Dendritic cell treated with granulocyte-macrophage colony-stimulating factor and Interleukin-4, amounts not matched to agents 40 ng/mL and 50 ng/mL, for 4 days (primary cell): ENCODE measurements at regions not wholly inside any gene's neighbourhood (a gene's known extent, or its start where the extent isn't known, plus 50 kb on each side); places are given as distances from the start of the nearest gene placed in this dataset.

ENCODE experiments used
- H3K27ac Mint-ChIP-seq: one replicate; pipeline ENCODE4 v1.8.0; 2022; ENCODE audit warnings: mild to moderate bottlenecking, mixed read lengths
- H3K27me3 Mint-ChIP-seq: one replicate; pipeline ENCODE4 v1.8.0; 2022; ENCODE audit warnings: mild to moderate bottlenecking, mixed read lengths
- H3K36me3 Mint-ChIP-seq: one replicate; pipeline ENCODE4 v1.8.0; 2022; ENCODE audit warnings: low read depth, mixed read lengths
- H3K4me1 Mint-ChIP-seq: one replicate; pipeline ENCODE4 v1.8.0; 2022; ENCODE audit warnings: low read depth, mixed read lengths
- H3K4me3 Mint-ChIP-seq: one replicate; pipeline ENCODE4 v1.8.0; 2022; ENCODE audit warnings: mild to moderate bottlenecking, moderate library complexity, mixed read lengths
- H3K9me3 Mint-ChIP-seq: one replicate; pipeline ENCODE4 v1.8.0; 2022; ENCODE audit warnings: mixed read lengths
- intact Hi-C: fragments of 100-400 bp; cut with micrococcal nuclease; formaldehyde crosslinking; loops from one replicate; pipeline ENCODE4 v1.15.0; 2022

DNA sequence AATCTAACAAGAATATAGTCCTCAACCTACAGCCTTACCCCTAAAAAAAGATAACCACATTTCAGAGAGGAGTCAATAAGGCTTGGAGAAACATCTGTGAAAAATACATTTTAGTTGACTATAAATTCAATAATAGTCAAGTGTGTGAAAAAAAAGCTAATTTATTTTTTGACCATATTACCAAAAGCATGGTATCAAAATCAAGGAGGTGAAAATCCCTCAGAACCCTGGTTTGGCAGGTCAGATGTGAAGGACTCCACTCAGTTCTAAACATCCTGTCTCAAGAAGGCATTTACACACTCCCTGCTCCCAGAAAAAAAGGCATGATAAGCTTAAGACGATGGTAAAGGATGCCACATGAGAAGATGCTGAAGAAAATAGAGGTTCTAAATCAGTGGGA lies 745.1 kb upstream of the TENM3 start:
- Mint-ChIP-seq H3K27me3 (no peaks in the 10 kb centered on the region), H3K36me3 (no peaks in the 10 kb centered on the region), H3K4me3 (no peak overlapping the region), H3K4me1 (no peaks in the 10 kb centered on the region), H3K27ac (no peak overlapping the region), H3K9me3 (no peaks in the 10 kb centered on the region)
- intact Hi-C loops: no loop called here

GRCh38 chr4:181502611-181503010 lies 740.6 kb upstream of the TENM3 start:
- Mint-ChIP-seq H3K27me3 (no peaks in the 10 kb centered on the region), H3K4me1 (no peaks in the 10 kb centered on the region), H3K36me3 (no peaks in the 10 kb centered on the region), H3K9me3 (no peaks in the 10 kb centered on the region), H3K4me3 (no peak overlapping the region), H3K27ac (no peak overlapping the region)
- intact Hi-C loops: no loop called here

DNA sequence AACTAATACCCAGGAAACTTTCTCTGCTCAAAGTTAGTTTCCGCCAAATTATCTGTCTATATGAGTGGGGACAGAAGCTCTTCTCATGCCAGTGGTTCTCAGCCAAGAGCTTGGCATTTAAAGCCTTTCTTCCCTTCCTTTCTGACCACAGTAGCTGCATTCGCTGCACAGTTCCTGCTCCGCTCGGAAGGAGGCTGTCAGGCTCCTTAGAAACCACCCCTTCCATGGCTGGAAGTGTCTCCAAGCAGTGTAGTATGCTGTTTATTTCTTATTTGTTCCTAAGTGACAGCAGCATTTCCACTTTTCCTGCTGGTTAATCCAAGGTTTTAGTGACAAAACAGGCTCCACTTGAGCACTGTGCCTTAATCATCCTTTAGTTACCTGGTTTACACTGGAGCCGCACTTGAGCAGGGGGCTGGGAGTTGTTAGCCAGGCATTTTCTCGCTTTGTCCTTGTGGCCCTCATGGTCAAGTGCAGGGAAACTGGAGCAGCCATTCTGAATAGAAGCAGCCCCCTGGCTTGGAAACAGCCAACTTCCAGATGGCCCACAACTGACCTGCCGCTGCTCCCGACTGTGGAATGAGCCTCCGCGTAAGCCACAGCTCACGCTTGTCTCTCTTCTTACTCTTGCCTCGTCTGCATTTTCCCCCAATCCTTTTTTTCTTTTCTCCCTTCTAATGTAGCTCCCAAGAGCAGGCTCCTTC lies 739.4 kb upstream of the TENM3 start:
- Mint-ChIP-seq H3K9me3 (no peaks in the 10 kb centered on the region), H3K27ac (no peak overlapping the region), H3K4me3 (no peak overlapping the region), H3K4me1 (no peaks in the 10 kb centered on the region), H3K27me3 (no peaks in the 10 kb centered on the region), H3K36me3 (no peaks in the 10 kb centered on the region)
- intact Hi-C loops: no loop called here

- Mint-ChIP-seq H3K9me3 (no peaks in the 10 kb centered on the region), H3K36me3 (no peaks in the 10 kb centered on the region), H3K27me3 (no peaks in the 10 kb centered on the region), H3K4me1 (no peaks in the 10 kb centered on the region), H3K4me3 (no peak overlapping the region), H3K27ac (no peak overlapping the region)
- intact Hi-C loops: no loop called here
These were observed 738.3 kb upstream of the TENM3 start for GRCh38 chr4:181504924-181505323.

DNA sequence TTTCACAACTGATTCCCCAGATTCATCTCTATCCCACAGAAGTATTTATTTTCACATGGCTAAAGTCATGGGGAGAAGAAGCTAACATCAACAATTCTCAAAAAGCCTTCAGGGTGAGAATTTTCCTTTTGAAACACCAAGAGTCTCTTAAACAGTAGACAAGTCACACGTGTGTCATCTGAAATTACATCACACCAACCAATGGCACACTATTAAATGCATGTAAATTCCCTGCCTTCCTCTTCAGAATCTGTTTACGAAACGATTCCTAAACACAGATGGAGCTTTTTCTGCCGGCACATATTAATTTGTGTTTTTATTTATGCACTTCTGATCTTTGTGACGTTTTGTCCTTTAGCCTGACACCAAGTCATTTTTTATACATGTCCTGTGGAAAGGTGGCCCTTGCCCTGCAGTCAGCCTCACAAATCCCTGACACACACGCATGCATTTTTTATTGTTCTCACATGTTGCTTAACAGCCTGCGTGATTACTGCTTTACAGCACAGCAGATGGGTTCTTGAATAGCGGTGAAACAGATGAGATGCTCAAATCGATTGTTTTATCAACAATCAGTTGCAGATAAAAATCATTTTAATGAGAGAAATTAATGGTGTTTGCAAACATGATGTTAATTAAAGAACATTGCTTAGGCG lies 735.9 kb upstream of the TENM3 start:
- no peaks in the 10 kb centered on the region for H3K4me1 Mint-ChIP-seq

DNA sequence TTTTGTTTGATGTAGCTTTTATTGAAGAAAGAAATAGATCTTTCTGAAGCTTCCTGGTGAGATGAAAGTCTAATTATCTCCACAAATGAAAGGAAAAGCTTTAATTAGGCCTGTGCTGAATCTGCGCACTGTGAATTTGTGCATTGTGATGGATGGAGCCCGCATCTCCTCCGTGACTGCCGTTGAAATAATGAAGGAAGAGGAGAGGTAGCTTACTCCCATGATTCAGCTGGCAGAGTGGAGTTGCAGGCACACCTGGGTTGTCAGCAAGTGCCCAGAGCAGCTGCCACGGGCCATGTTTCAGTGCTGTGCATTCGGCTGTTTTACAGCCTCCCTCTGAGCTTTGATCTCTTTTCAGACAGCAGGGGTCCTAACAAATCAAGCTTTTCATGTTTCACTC lies 735.3 kb upstream of the TENM3 start:
- Mint-ChIP-seq H3K36me3 (no peaks in the 10 kb centered on the region), H3K4me3 (no peak overlapping the region), H3K27ac (no peak overlapping the region), H3K4me1 (no peaks in the 10 kb centered on the region), H3K27me3 (no peaks in the 10 kb centered on the region), H3K9me3 (no peaks in the 10 kb centered on the region)
- intact Hi-C loops: no loop called here

More for the DNA sequence above, 735.9 kb upstream of the TENM3 start:
- Mint-ChIP-seq H3K27me3 (no peaks in the 10 kb centered on the region), H3K9me3 (no peaks in the 10 kb centered on the region), H3K36me3 (no peaks in the 10 kb centered on the region), H3K4me3 (no peak overlapping the region), H3K27ac (no peak overlapping the region)
- intact Hi-C loops: no loop called here

DNA sequence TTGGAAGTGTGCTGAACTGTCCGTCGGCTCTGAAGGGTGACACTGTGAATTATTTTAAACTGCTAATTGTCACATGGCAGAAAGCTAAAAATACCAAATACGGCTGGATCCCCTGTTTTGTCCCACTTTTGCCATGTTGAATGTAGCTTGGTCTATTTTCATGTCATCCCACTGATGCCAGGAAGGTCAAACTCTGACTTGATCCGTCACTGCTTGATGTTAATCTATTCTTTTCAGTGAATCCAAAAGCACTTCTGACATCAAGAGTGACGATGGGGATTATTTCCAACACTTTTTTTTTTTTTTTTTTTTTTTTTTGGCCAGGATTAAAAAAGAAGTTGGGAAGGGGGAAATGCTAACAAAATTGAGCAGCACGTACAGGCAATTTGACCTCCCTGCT lies 734.6 kb upstream of the TENM3 start:
- no peaks in the 10 kb centered on the region for H3K27me3 Mint-ChIP-seq
- no peak overlapping the region for H3K27ac Mint-ChIP-seq
- no peaks in the 10 kb centered on the region for H3K36me3 Mint-ChIP-seq
- no peaks in the 10 kb centered on the region for H3K9me3 Mint-ChIP-seq
- no peak overlapping the region for H3K4me3 Mint-ChIP-seq
- no peaks in the 10 kb centered on the region for H3K4me1 Mint-ChIP-seq
- intact Hi-C loops: no loop called here

DNA sequence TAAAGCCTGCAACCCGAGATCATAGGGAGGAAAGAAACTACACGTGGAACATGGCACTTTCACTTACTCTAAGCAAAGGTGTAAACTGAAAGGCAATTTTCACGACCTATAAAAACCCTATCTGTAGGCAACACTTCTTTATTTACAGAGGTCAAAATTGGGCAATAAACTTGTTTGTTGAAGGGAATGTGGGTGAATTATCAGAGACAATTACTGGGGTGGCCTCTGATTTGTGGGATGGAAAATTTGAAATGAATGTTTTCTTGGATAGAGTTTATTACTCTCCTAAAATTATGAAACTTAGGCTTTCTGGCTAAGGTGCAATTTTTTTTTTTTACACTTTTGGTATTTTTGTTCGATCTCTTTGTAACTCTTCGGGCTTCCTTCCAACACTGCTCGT lies 734.1 kb upstream of the TENM3 start:
- Mint-ChIP-seq H3K9me3 (no peaks in the 10 kb centered on the region), H3K27ac (no peak overlapping the region), H3K27me3 (no peaks in the 10 kb centered on the region), H3K36me3 (no peaks in the 10 kb centered on the region), H3K4me3 (no peak overlapping the region), H3K4me1 (no peaks in the 10 kb centered on the region)
- intact Hi-C loops: no loop called here

GRCh38 chr4:181517491-181517890 lies 725.7 kb upstream of the TENM3 start:
- Mint-ChIP-seq H3K27me3 (no peaks in the 10 kb centered on the region), H3K27ac (no peak overlapping the region), H3K36me3 (no peaks in the 10 kb centered on the region), H3K4me3 (no peak overlapping the region), H3K4me1 (no peaks in the 10 kb centered on the region), H3K9me3 (no peaks in the 10 kb centered on the region)
- intact Hi-C loops: no loop called here

- Mint-ChIP-seq H3K27ac (no peak overlapping the region), H3K4me3 (no peak overlapping the region), H3K9me3 (no peaks in the 10 kb centered on the region), H3K27me3 (no peaks in the 10 kb centered on the region), H3K36me3 (no peaks in the 10 kb centered on the region), H3K4me1 (no peaks in the 10 kb centered on the region)
- intact Hi-C loops: no loop called here
These were observed 722.4 kb upstream of the TENM3 start for GRCh38 chr4:181520790-181521189.

DNA sequence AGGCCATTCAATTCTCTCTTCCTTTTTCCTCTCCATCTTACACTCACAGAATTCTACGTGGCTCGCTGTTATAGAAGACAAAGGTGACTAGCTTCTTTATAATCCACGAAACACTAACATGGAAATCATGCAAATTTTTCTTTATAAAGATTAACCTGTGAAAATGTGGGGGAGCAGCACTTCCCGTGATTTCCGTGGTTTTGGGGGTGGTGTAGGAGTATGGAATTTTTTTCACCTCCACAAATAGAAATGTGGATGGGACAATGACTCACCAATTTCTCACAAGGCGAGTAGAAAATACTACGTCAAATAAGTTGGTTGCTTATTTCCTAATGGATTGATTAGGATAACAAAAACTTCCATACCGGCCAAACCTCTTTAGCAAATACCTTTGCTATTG lies 719.2 kb upstream of the TENM3 start:
- no peaks in the 10 kb centered on the region for H3K9me3 Mint-ChIP-seq
- no peaks in the 10 kb centered on the region for H3K36me3 Mint-ChIP-seq
- intact Hi-C loops: no loop called here
- H3K27me3 Mint-ChIP-seq: no peaks in the 10 kb centered on the region
- H3K4me1 Mint-ChIP-seq: no peaks in the 10 kb centered on the region
- no peak overlapping the region for H3K4me3 Mint-ChIP-seq
- no peak overlapping the region for H3K27ac Mint-ChIP-seq

DNA sequence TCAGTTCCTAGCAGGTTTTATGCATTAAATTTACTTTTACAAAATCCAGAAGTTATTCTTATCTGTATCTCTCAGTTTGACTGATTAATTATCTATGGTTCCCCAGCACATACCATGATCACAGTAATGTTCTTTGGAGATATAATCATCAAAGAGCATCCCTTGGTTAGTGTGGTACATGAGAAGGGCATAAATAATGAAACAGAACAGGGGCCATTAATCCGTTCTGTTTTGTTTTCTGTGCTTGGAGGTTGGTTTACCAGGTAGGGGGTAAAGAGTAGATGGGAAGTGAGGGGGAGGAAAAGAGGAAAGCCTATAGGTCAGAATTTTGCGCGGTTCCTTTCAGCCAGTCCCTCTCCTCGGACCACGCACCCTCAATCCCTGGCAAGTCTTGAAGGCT lies 718.7 kb upstream of the TENM3 start:
- Mint-ChIP-seq H3K9me3 (no peaks in the 10 kb centered on the region), H3K4me3 (no peak overlapping the region)
- intact Hi-C loops: no loop called here

DNA sequence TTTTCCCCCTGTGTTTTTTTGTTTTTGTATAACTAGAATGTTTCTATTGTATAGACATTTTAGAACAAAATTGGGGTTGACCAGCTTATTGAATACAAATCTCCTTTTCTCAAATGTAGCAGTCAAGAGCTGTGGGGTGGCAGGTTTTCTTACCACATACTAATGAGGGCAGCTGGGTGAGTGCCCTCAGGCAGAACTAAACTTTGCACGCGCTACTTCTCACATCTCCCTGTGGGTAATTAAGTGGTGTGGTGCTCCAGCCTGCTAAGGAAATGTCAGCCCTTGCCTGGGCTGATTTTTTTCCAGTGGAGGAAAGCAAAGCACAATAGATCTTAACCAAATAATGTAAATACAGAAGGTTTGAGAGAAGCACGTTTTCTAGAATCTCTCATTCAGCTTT lies 717.6 kb upstream of the TENM3 start:
- H3K4me1 Mint-ChIP-seq: no peaks in the 10 kb centered on the region
- H3K27me3 Mint-ChIP-seq: no peaks in the 10 kb centered on the region
- no peak overlapping the region for H3K4me3 Mint-ChIP-seq
- no peaks in the 10 kb centered on the region for H3K36me3 Mint-ChIP-seq
- intact Hi-C loops: no loop called here
- H3K27ac Mint-ChIP-seq: no peak overlapping the region
- H3K9me3 Mint-ChIP-seq: no peaks in the 10 kb centered on the region

More for the DNA sequence above, 718.7 kb upstream of the TENM3 start:
- Mint-ChIP-seq H3K4me1 (no peaks in the 10 kb centered on the region), H3K27ac (no peak overlapping the region), H3K27me3 (no peaks in the 10 kb centered on the region), H3K36me3 (no peaks in the 10 kb centered on the region)

DNA sequence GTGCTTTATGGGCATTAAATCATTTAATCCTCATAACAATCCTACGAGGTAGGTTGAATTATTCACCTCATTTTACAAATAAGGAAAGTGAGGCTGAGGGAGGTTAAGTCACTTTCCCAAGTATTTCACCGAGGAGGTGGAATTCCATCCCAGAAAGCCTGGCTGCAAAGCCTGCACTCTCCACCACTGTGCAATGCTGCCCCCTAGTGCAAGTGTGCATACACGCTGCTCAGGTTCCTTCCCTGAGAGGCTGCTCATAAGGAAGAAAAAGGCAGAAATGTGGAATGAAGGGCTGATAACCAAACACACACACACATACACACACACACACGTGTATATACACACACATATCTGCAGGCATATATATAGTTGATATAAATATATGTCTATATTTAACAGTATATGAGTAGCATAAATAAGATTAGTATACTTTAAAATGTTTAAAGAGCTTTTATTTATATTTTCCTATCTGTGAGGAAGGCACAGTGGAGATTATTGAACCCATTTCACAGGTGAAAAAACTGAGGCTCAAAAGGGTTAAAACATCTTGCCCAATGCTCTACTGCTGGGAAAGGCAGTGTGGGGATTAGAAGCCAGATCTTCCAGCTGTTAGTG lies 714.5 kb upstream of the TENM3 start:
- intact Hi-C loops: loop anchor here (2.0 kb wide), 2 partner anchors 228 to 864 kb away; no protein-coding TSS in a partner anchor
- no peak overlapping the region for H3K4me3 Mint-ChIP-seq

More for the DNA sequence above, 714.5 kb upstream of the TENM3 start:
- Mint-ChIP-seq H3K36me3 (no peaks in the 10 kb centered on the region), H3K9me3 (no peaks in the 10 kb centered on the region), H3K27me3 (no peaks in the 10 kb centered on the region), H3K4me1 (no peaks in the 10 kb centered on the region), H3K27ac (no peak overlapping the region)
